Neural progenitor cell (in vitro differentiated cells): ENCODE measurements at regions not wholly inside any gene's neighbourhood (a gene's known extent, or its start where the extent isn't known, plus 50 kb on each side); places are given as distances from the start of the nearest gene placed in this dataset.

Source experiments
- DNase-seq: peaks from one replicate; pipeline ENCODE4 v3.0.0-alpha.2; 2016; ENCODE audit warnings: low spot score
- H2AFZ ChIP-seq: fragments of 200-600 bp; sonication (generic); replicated peaks from 2 replicates; pipeline ENCODE4 v1.6.1; 2016; ENCODE audit warnings: antibody characterized with exemption
- H3F3A ChIP-seq: fragments of 200-600 bp; sonication (generic); 2 replicates; pipeline ENCODE4 v1.6.1; 2016; ENCODE audit warnings: antibody characterized with exemption, low read depth
- H3K27ac ChIP-seq: fragments of 200-600 bp; sonication (generic); 2 replicates; pipeline ENCODE4 v1.5.1; 2016; ENCODE audit warnings: mild to moderate bottlenecking
- H3K27me3 ChIP-seq: fragments of 200-600 bp; sonication (generic); 2 replicates; pipeline ENCODE4 v1.6.1; 2016; ENCODE audit warnings: mild to moderate bottlenecking, moderate library complexity
- H3K36me3 ChIP-seq: fragments of 200-600 bp; sonication (generic); 2 replicates; pipeline ENCODE4 v1.5.1; 2016
- H3K4me1 ChIP-seq: fragments of 200-600 bp; sonication (generic); 2 replicates; pipeline ENCODE4 v1.6.1; 2016; ENCODE audit warnings: mixed run types
- H3K4me2 ChIP-seq: fragments of 200-600 bp; sonication (generic); 2 replicates; pipeline ENCODE4 v1.6.1; 2016
- H3K4me3 ChIP-seq: fragments of 200-600 bp; sonication (generic); 2 replicates; pipeline ENCODE4 v1.5.1; 2016
- H3K79me2 ChIP-seq: fragments of 200-600 bp; sonication (generic); 2 replicates; pipeline ENCODE4 v1.6.1; 2016; ENCODE audit warnings: low read depth
- H3K9ac ChIP-seq: fragments of 200-600 bp; sonication (generic); 2 replicates; pipeline ENCODE4 v1.6.1; 2016
- H3K9me3 ChIP-seq: fragments of 200-600 bp; sonication (generic); 2 replicates; pipeline ENCODE4 v1.5.1; 2016; ENCODE audit warnings: low read depth
- H4K20me1 ChIP-seq: fragments of 200-600 bp; sonication (generic); 2 replicates; pipeline ENCODE4 v1.6.1; 2016; ENCODE audit warnings: low read depth
- H3K27ac Mint-ChIP-seq: 3 replicates; pipeline ENCODE4 v1.8.0; 2021; ENCODE audit warnings: mixed read lengths
- H3K27me3 Mint-ChIP-seq: 2 replicates; pipeline ENCODE4 v1.8.0; 2022; ENCODE audit warnings: low read depth, mild to moderate bottlenecking, inconsistent platforms, moderate library complexity, mixed read lengths; ENCODE audit not compliant: insufficient read depth
- H3K36me3 Mint-ChIP-seq: 3 replicates; pipeline ENCODE4 v1.8.0; 2021; ENCODE audit warnings: mixed read lengths
- H3K4me1 Mint-ChIP-seq: 3 replicates; pipeline ENCODE4 v1.8.0; 2021; ENCODE audit warnings: mixed read lengths
- H3K4me3 Mint-ChIP-seq: 3 replicates; pipeline ENCODE4 v1.8.0; 2021; ENCODE audit warnings: mild to moderate bottlenecking, moderate library complexity, mixed read lengths
- H3K9me3 Mint-ChIP-seq: 3 replicates; pipeline ENCODE4 v1.8.0; 2020; ENCODE audit warnings: mixed read lengths
- CTCF ChIP-seq: fragments of 200-600 bp; sonication (generic); IDR thresholded peaks from 2 replicates; pipeline ENCODE4 v1.5.1; 2017; ENCODE audit warnings: antibody characterized with exemption, mild to moderate bottlenecking
- EZH2 ChIP-seq: fragments of 200-600 bp; sonication (generic); IDR thresholded peaks from 2 replicates; pipeline ENCODE4 v1.6.1; 2017; ENCODE audit warnings: antibody characterized with exemption, mild to moderate bottlenecking, moderate library complexity
- EZH2phosphoT487 ChIP-seq: fragments of 200-600 bp; sonication (generic); IDR thresholded peaks from 2 replicates; pipeline ENCODE4 v1.6.1; 2017; ENCODE audit warnings: antibody characterized with exemption

DNA sequence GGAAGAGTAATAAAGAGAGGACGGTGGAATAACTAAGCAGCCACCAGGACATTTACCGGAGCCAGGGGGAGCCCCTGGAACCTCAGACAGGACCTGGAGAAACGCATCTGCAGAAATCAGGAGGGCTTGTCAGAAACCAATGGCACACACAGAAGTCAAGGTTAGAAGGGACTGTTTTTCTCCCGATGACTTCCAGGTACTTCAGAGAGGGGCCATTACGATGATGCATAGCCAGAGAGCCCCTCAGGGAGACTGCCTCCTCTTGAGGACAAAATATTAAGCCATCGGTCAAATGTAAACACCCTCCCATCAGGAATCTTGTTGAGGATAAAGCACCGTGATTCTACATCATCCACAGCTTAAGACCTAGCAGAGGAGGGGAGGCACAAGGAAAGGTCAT lies 333.6 kb upstream of the CDH5 start:
- no peak overlapping the region for H2AFZ ChIP-seq
- DNase-seq = no peak
- TF ChIP-seq EZH2phosphoT487 (no peak), CTCF (no peak), EZH2 (no peak)
- H4K20me1 ChIP-seq = no peaks in the 10 kb centered on the region
- no peak overlapping the region for H3K4me3 Mint-ChIP-seq
- no peaks in the 10 kb centered on the region for H3K4me1 ChIP-seq
- no peak overlapping the region for H3K4me2 ChIP-seq
- H3K9me3 ChIP-seq = no peaks in the 10 kb centered on the region
- H3K4me1 Mint-ChIP-seq = no peaks in the 10 kb centered on the region
- no peaks in the 10 kb centered on the region for H3K79me2 ChIP-seq
- H3K36me3 Mint-ChIP-seq = no peaks in the 10 kb centered on the region
- H3K27ac Mint-ChIP-seq = no peak overlapping the region
- H3F3A ChIP-seq = no peaks in the 10 kb centered on the region
- H3K27me3 ChIP-seq = no peaks in the 10 kb centered on the region
- no peak overlapping the region for H3K27ac ChIP-seq
- no peaks in the 10 kb centered on the region for H3K36me3 ChIP-seq
- no peaks in the 10 kb centered on the region for H3K9me3 Mint-ChIP-seq
- peaks cover 5% of the 10 kb centered on the region for H3K27me3 Mint-ChIP-seq
- no peak overlapping the region for H3K9ac ChIP-seq
- no peak overlapping the region for H3K4me3 ChIP-seq

DNA sequence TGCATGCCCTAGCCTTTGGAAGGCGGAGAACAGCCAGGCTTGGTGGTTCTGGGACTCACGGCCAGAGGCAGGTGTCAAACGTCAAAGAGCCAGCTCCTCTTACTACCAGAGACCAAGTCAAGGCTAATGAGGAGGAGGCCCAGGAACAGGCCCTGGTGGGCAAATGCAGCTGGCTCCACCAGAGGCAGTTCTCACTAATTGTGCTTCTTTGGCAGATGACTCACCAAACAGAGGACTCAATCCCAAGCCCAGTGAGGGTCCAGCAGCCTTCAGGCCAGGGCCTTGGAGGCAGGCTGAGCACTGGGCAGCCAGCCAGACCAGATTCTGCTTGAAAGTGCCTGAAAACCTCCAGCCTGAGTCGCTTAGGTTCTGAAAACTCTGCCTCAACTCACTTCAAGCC lies 336.5 kb upstream of the CDH5 start:
- no peak overlapping the region for H2AFZ ChIP-seq
- H3K4me1 ChIP-seq = no peaks in the 10 kb centered on the region
- H3F3A ChIP-seq = no peaks in the 10 kb centered on the region
- no peaks in the 10 kb centered on the region for H3K79me2 ChIP-seq
- no peak for DNase-seq
- H3K9me3 Mint-ChIP-seq = peaks cover under 1% of the 10 kb centered on the region
- no peaks in the 10 kb centered on the region for H3K36me3 ChIP-seq
- TF ChIP-seq CTCF (no peak), EZH2 (no peak), EZH2phosphoT487 (no peak)
- no peaks in the 10 kb centered on the region for H3K4me1 Mint-ChIP-seq
- no peaks in the 10 kb centered on the region for H3K27me3 ChIP-seq
- no peak overlapping the region for H3K9ac ChIP-seq
- H3K27ac Mint-ChIP-seq = no peak overlapping the region
- no peak overlapping the region for H3K27ac ChIP-seq
- H3K4me2 ChIP-seq = no peak overlapping the region
- no peaks in the 10 kb centered on the region for H4K20me1 ChIP-seq
- peaks cover 7% of the 10 kb centered on the region for H3K27me3 Mint-ChIP-seq
- no peaks in the 10 kb centered on the region for H3K9me3 ChIP-seq
- H3K36me3 Mint-ChIP-seq = no peaks in the 10 kb centered on the region
- no peak overlapping the region for H3K4me3 Mint-ChIP-seq
- H3K4me3 ChIP-seq = no peak overlapping the region

DNA sequence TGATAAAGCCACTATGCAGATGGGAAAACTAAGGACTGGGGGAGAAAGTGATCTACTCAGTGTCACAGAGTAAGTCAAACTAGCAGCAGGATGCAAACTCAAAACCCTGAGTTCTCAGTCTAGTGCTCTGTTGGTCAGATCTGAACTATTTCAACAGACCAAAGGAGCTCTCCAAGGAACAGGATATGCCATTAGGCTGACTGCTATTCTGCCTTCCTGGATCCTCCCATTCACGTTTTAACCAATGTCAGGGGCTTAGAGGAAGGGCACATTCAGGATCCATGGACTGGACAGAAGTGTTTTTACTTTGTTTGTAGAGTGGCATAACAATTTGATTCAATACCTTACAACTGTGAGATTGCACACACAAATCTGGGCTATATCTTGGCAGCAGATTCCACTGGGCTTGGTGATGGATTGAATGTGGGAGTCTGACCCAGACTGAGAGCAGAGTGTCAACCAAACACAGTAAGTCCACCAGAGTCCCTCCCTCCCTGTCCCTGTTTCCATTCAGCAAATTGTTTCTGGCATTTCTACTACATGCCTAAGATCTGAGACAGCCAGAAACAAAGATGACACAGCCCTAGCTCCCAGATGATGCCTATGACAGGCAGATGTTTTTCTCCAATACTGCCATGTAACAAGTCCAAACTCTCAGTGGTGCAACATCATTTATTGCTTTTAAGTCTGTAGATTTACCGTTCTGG lies 337.8 kb upstream of the CDH5 start:
- H3K9me3 ChIP-seq = no peaks in the 10 kb centered on the region
- no peak overlapping the region for H3K27ac Mint-ChIP-seq
- H3K79me2 ChIP-seq = no peaks in the 10 kb centered on the region
- peaks cover 10% of the 10 kb centered on the region for H3K9me3 Mint-ChIP-seq
- no peak overlapping the region for H3K9ac ChIP-seq
- no peak overlapping the region for H3K27ac ChIP-seq
- TF ChIP-seq EZH2phosphoT487 = no peak
- TF ChIP-seq CTCF = no peak
- TF ChIP-seq EZH2 = no peak
- H3K4me1 ChIP-seq = no peaks in the 10 kb centered on the region
- H3K4me3 Mint-ChIP-seq = no peak overlapping the region
- H3K4me1 Mint-ChIP-seq = no peaks in the 10 kb centered on the region
- H2AFZ ChIP-seq = no peak overlapping the region
- H3K36me3 ChIP-seq = no peaks in the 10 kb centered on the region
- DNase-seq = no peak
- peaks cover 10% of the 10 kb centered on the region for H3K27me3 Mint-ChIP-seq
- no peak overlapping the region for H3K4me3 ChIP-seq
- no peaks in the 10 kb centered on the region for H3K27me3 ChIP-seq
- H3K4me2 ChIP-seq = no peak overlapping the region
- H3K36me3 Mint-ChIP-seq = peaks cover 3% of the 10 kb centered on the region
- H3F3A ChIP-seq = no peaks in the 10 kb centered on the region
- H4K20me1 ChIP-seq = no peaks in the 10 kb centered on the region
